HEK293 (cell line): ENCODE measurements at regions not wholly inside any gene's neighbourhood (a gene's known extent, or its start where the extent isn't known, plus 50 kb on each side); places are given as distances from the start of the nearest gene placed in this dataset.

ENCODE experiments used
- CTCF ChIP-seq: fragments of 450-650 bp; formaldehyde crosslinking; IDR thresholded peaks from 2 replicates; pipeline ENCODE4 v1.5.1; 2016; ENCODE audit warnings: missing biosample characterization, missing genetic modification characterization
- HOXD13 ChIP-seq: sonication (generic); formaldehyde crosslinking; IDR thresholded peaks from 2 replicates; pipeline ENCODE4 v1.8.0; 2022; ENCODE audit warnings: missing genetic modification reagents, borderline replicate concordance
- REST ChIP-seq: fragments of 450-650 bp; formaldehyde crosslinking; IDR thresholded peaks from 2 replicates; pipeline ENCODE4 v1.5.1; 2016; ENCODE audit warnings: missing biosample characterization, missing genetic modification characterization
- TCF7L2 ChIP-seq: IDR thresholded peaks from 2 replicates; pipeline ENCODE4 v1.6.1; 2011; ENCODE audit warnings: low read depth, mild to moderate bottlenecking, inconsistent platforms, low read length, moderate library complexity, borderline replicate concordance
- TSHZ1 ChIP-seq: fragments of 450-650 bp; formaldehyde crosslinking; IDR thresholded peaks from 2 replicates; pipeline ENCODE4 v1.5.1; 2016; ENCODE audit warnings: missing biosample characterization, missing genetic modification characterization, borderline replicate concordance
- YY2 ChIP-seq: fragments of 450-650 bp; formaldehyde crosslinking; IDR thresholded peaks from 2 replicates; pipeline ENCODE4 v1.5.1; 2016; ENCODE audit warnings: missing biosample characterization, missing genetic modification characterization
- ZFHX2 ChIP-seq: fragments of 450-650 bp; formaldehyde crosslinking; conservative IDR thresholded peaks from 2 replicates; pipeline ENCODE4 v1.5.1; 2016; ENCODE audit warnings: missing biosample characterization, missing genetic modification characterization
- ZNF155 ChIP-seq: fragments of 450-650 bp; formaldehyde crosslinking; IDR thresholded peaks from 2 replicates; pipeline ENCODE4 v1.5.1; 2016; ENCODE audit warnings: missing biosample characterization, missing genetic modification characterization
- ZNF530 ChIP-seq: fragments of 450-650 bp; formaldehyde crosslinking; IDR thresholded peaks from 2 replicates; pipeline ENCODE4 v1.5.1; 2016; ENCODE audit warnings: low read depth, missing biosample characterization, missing genetic modification characterization
- ZNF548 ChIP-seq: fragments of 450-650 bp; formaldehyde crosslinking; IDR thresholded peaks from 2 replicates; pipeline ENCODE4 v1.5.1; 2016; ENCODE audit warnings: missing biosample characterization, missing genetic modification characterization

- TF ChIP-seq CTCF (tag by site-specific recombination) (no peak), ZNF155 (tag by site-specific recombination) (no peak), TSHZ1 (tag by site-specific recombination) (no peak), ZNF530 (tag by site-specific recombination) (no peak), TCF7L2 (no peak), REST (tag by site-specific recombination) (no peak), YY2 (tag by site-specific recombination) (no peak), ZNF548 (no peak), HOXD13 (CRISPR knock-in tag) (no peak), ZFHX2 (tag by site-specific recombination) (no peak)
These were observed 163.2 kb downstream of the SEM1 start for GRCh38 chr7:96546426-96546825.
